IPS-NIHi7 (cell line): ENCODE measurements at regions not wholly inside any gene's neighbourhood (a gene's known extent, or its start where the extent isn't known, plus 50 kb on each side); places are given as distances from the start of the nearest gene placed in this dataset.
A peak's percentile ranks its signal among the peaks of the same experiment; 100 is the strongest.

ENCODE experiments used
- DNase-seq: peaks from one replicate; pipeline ENCODE4 v3.0.0; 2012; ENCODE audit warnings: mixed read lengths; ENCODE audit errors: extremely low spot score

DNA sequence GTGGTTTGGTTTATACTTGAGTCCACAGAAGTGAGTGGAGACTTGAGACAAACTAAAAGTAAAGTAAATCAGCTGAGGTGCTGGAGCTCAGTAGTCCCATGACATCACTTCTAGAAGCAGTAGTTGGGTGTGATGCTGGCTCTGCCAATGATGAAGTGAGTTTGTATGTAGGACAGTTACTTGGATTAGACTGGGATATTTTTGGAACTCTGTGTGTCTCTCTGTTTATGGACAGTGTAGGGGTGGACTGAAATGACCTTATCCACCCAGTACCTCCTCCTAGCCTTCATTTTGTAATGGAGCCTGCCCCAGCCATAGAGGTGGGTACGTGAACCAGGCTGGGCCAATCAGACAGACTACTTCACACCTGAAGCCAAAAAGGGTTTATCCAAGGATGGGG, 52.2 kb downstream of the POLR1D start:
- DNase-seq, result no peak

GRCh38 chr13:27678306-27679040, 56.8 kb downstream of the POLR1D start:
- DNase-seq, result peak; percentile 15

DNA sequence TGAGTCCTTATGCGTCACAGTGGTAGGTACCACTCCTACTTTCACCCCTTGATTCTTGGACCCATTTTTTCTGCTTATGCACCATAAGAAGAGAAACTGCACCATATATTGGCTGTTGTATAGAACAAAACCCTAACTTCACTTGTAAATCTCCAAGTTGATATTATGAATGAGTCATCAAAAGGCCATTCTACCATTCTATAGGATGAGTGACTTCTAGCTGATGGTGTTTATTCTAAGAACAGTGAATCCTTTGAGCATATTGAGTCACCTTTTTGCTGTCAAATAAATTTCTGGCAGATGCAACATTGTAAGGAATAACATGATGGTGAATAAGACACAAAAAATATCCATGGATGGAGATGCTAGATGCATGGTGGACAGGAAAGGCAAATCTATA, 57.7 kb downstream of the POLR1D start:
- DNase-seq, result no peak

GRCh38 chr13:27679896-27680295, 58.2 kb downstream of the POLR1D start:
- DNase-seq, result no peak

DNA sequence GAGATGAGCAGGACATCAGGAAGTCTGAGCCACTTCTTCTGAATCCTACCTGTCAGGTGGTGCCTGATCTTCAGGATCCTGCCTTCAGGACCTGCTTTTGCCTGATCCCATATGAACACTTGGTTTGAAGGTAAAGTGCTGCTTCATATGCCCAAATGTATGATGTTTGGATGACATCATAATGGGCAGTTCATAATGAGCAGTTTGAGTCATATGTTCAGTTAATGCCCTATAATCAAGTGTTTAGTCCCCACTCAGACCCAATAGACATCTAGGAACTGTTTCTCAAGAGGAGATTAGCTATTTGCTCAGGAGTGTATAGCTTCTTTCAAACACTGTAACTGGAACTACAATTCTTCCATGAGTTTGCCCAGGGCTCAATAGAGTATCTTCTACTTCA, 58.8 kb downstream of the POLR1D start:
- DNase-seq, result no peak

- no peak for DNase-seq
These were observed 69.5 kb downstream of the POLR1D start for GRCh38 chr13:27691207-27691606.

- no peak for DNase-seq
These were observed 75.0 kb downstream of the POLR1D start for GRCh38 chr13:27696731-27697130.

DNA sequence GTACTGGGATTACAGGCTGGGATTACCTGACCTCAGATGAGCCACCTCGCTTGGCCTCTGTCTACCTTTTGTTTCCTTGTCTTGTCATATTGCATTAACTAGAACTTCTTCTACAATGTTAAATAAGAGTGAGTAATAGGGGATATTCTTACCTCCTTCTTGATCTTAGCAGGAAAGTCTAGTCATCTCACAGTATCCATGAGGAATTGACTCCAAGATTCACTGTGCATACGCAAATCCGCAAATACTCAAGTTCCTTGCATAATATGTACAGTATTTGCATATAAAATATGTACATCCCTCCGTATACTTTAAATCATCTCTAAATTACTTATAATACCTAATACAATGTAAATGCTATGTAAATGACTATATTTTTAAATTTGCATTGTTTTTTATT, 78.3 kb downstream of the POLR1D start:
- DNase-seq, result no peak

DNA sequence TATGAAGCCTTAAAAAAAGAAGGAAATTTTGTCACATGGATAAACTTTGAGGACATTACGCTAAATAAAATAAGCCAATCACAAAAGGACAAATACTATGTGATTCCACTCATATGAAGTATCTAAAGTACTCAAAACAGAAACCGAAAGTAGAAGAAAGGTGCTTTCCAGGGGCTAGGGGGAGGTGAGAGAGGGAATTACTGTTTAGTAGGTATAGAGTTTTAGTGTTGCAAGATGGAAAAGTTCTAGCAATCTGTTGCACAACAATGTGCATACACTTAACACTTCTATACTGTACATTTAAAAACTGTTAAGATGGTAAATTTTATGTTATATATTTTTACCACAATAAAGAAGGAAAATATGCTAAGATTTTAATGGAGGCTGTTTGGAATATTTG, 83.0 kb downstream of the POLR1D start:
- no peak for DNase-seq

DNA sequence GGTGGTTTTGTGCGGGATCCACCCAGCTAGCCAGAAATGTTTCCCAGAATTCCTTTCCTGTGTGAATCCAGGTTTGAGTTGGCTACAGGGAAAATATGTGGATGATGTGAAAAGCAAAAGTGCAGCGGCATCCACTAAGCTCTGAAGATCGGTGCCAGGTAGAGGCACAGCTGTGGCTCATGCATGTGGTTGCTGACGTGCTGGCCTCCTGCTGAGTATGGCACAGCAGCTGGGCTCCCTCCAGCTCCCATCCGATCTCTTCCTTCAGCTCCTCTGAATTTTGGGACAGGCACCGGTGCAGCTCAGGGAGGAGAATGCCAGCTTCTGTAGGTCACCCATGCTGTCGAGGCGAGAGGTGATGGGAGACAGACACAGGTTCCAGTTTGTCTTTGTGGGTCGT, 84.0 kb upstream of the GSX1 start:
- DNase-seq, result no peak

- no peak for DNase-seq
These were observed 82.5 kb upstream of the GSX1 start for GRCh38 chr13:27709779-27710178.

- no peak for DNase-seq
These were observed 79.9 kb upstream of the GSX1 start for GRCh38 chr13:27712421-27712820.

GRCh38 chr13:27713767-27714166, 78.5 kb upstream of the GSX1 start:
- no peak for DNase-seq

DNA sequence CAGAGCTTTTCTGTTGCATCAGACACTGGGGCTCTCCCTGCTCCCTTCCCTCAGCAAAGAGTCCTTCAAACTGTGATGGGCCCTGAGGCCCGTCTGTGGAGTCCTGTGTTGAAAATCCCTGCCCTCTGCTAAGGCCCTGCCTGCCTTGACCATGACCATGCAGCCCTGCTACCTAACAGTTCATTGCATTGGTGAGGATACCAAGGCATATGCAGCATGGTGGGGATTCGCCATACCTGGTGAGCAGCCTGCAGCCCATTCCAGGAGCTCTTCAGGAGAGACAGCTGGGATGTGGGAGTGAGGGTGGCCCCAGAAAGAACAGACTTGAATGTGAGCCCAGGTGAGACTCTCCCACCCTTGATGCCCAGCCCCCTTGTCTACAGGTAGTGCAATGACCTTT, 70.6 kb upstream of the GSX1 start:
- DNase-seq, result no peak

DNA sequence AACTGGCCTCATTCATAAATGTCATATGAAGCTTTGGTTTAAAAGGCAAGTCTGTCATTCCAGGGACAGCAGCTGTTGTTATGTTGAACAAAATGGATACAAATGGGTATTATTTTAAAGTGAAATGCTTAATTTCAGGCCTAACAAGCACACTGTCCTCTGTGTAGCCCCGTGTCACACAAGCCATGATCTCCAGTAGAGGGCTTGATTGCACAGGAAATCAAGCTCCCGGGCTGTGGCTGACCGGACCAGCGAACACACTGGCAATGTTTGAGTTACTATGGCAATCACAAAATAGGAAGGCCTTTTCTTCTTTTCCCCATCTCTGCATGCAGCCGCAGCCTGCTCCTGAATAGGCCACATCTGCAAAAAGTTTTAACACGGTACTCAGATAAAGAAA, 64.0 kb upstream of the GSX1 start:
- DNase-seq, result peak; percentile 51

GRCh38 chr13:27730191-27730590, 62.1 kb upstream of the GSX1 start:
- no peak for DNase-seq
